Neural progenitor cell (in vitro differentiated cells): ENCODE measurements at regions not wholly inside any gene's neighbourhood (a gene's known extent, or its start where the extent isn't known, plus 50 kb on each side); places are given as distances from the start of the nearest gene placed in this dataset.

Source experiments
- CTCF ChIP-seq: fragments of 200-600 bp; sonication (generic); IDR thresholded peaks from 2 replicates; pipeline ENCODE4 v1.5.1; 2017; ENCODE audit warnings: antibody characterized with exemption, mild to moderate bottlenecking
- EZH2 ChIP-seq: fragments of 200-600 bp; sonication (generic); IDR thresholded peaks from 2 replicates; pipeline ENCODE4 v1.6.1; 2017; ENCODE audit warnings: antibody characterized with exemption, mild to moderate bottlenecking, moderate library complexity

GRCh38 chr5:154110716-154111115 lies 71.9 kb downstream of the MFAP3 start:
- TF ChIP-seq CTCF: no peak
- no peak for TF ChIP-seq EZH2
